ENCODE measurements at regions not wholly inside any gene's neighbourhood (a gene's known extent, or its start where the extent isn't known, plus 50 kb on each side); places are given as distances from the start of the nearest gene placed in this dataset.
"Not testable (repeated sequence)": the region's sequence is repeated elsewhere in the genome, so short reads cannot be mapped to it uniquely, and the experiment has no call there.

- H3K9me3 Mint-ChIP-seq (ENCODE audit: low read depth), result no peaks in the 10 kb centered on the region
- no peaks in the 10 kb centered on the region for H3K36me3 Mint-ChIP-seq
- no peak overlapping the region for H3K27ac Mint-ChIP-seq
Measured at GRCh38 chr11:103805688-103806009, 230.8 kb upstream of the DDI1 start.

GRCh38 chr11:103806130-103806895 lies 230.1 kb upstream of the DDI1 start:
- H3K4me1 Mint-ChIP-seq, result no peaks in the 10 kb centered on the region
- H3K27ac Mint-ChIP-seq, result no peak overlapping the region
- CTCF ChIA-PET, result no interaction called here
- DNase-seq, result no peak
- no peaks in the 10 kb centered on the region for H3K27me3 Mint-ChIP-seq
- no peaks in the 10 kb centered on the region for H3K9me3 Mint-ChIP-seq (ENCODE audit: low read depth)
- ATAC-seq, result no peak
- no peak overlapping the region for H3K4me3 Mint-ChIP-seq
- H3K36me3 Mint-ChIP-seq, result no peaks in the 10 kb centered on the region

More at GRCh38 chr11:103805688-103806009, 230.8 kb upstream of the DDI1 start:
- CTCF ChIA-PET, result no interaction called here
- Mint-ChIP-seq H3K4me1 (no peaks in the 10 kb centered on the region), H3K4me3 (no peak overlapping the region), H3K27me3 (no peaks in the 10 kb centered on the region)
- ATAC-seq (no peak), DNase-seq (no peak)

GRCh38 chr11:103807806-103808205 lies 228.6 kb upstream of the DDI1 start:
- Mint-ChIP-seq H3K27ac (no peak overlapping the region), H3K27me3 (no peaks in the 10 kb centered on the region)

GRCh38 chr11:103808252-103808651 lies 228.2 kb upstream of the DDI1 start:
- H3K4me3 Mint-ChIP-seq, result no peak overlapping the region
- CTCF ChIA-PET, result no interaction called here
- no peaks in the 10 kb centered on the region for H3K27me3 Mint-ChIP-seq
- DNase-seq (no peak), ATAC-seq (no peak)
- no peaks in the 10 kb centered on the region for H3K36me3 Mint-ChIP-seq
- H3K27ac Mint-ChIP-seq, result no peak overlapping the region
- no peaks in the 10 kb centered on the region for H3K9me3 Mint-ChIP-seq (ENCODE audit: low read depth)
- H3K4me1 Mint-ChIP-seq, result no peaks in the 10 kb centered on the region

More at GRCh38 chr11:103807806-103808205, 228.6 kb upstream of the DDI1 start:
- H3K4me1 Mint-ChIP-seq, result no peaks in the 10 kb centered on the region
- H3K9me3 Mint-ChIP-seq (ENCODE audit: low read depth), result no peaks in the 10 kb centered on the region
- no peak overlapping the region for H3K4me3 Mint-ChIP-seq
- CTCF ChIA-PET, result no interaction called here
- ATAC-seq (no peak), DNase-seq (no peak)
- H3K36me3 Mint-ChIP-seq, result no peaks in the 10 kb centered on the region

- Mint-ChIP-seq H3K4me3 (no peak overlapping the region), H3K4me1 (no peaks in the 10 kb centered on the region), H3K36me3 (no peaks in the 10 kb centered on the region), H3K27ac (no peak overlapping the region), H3K27me3 (no peaks in the 10 kb centered on the region), H3K9me3 (ENCODE audit: low read depth) (no peaks in the 10 kb centered on the region)
- ATAC-seq, result no peak
- CTCF ChIA-PET, result no interaction called here
- DNase-seq, result no peak
Measured at GRCh38 chr11:103811870-103812455, 224.5 kb upstream of the DDI1 start.

- no peak for ATAC-seq
- CTCF ChIA-PET, result no interaction called here
- H3K9me3 Mint-ChIP-seq (ENCODE audit: low read depth), result no peaks in the 10 kb centered on the region
Measured at GRCh38 chr11:103812680-103813079, 223.8 kb upstream of the DDI1 start.

GRCh38 chr11:103820345-103820744 lies 216.1 kb upstream of the DDI1 start:
- H3K36me3 Mint-ChIP-seq; H3K27ac Mint-ChIP-seq; H3K4me1 Mint-ChIP-seq; H3K4me3 Mint-ChIP-seq; ATAC-seq; CTCF ChIA-PET; H3K27me3 Mint-ChIP-seq; DNase-seq; H3K9me3 Mint-ChIP-seq (ENCODE audit: low read depth): not testable (repeated sequence)

More at GRCh38 chr11:103812680-103813079, 223.8 kb upstream of the DDI1 start:
- Mint-ChIP-seq H3K27me3 (no peaks in the 10 kb centered on the region), H3K27ac (no peak overlapping the region), H3K4me3 (no peak overlapping the region), H3K36me3 (no peaks in the 10 kb centered on the region), H3K4me1 (no peaks in the 10 kb centered on the region)
- DNase-seq, result no peak

GRCh38 chr11:103824116-103824515 lies 212.3 kb upstream of the DDI1 start:
- Mint-ChIP-seq H3K4me1 (no peaks in the 10 kb centered on the region), H3K27ac (no peak overlapping the region), H3K9me3 (ENCODE audit: low read depth) (peaks cover 2% of the 10 kb centered on the region), H3K36me3 (no peaks in the 10 kb centered on the region), H3K27me3 (no peaks in the 10 kb centered on the region), H3K4me3 (no peak overlapping the region)
- ATAC-seq, result no peak
- CTCF ChIA-PET, result no interaction called here
- no peak for DNase-seq

- no peaks in the 10 kb centered on the region for H3K27me3 Mint-ChIP-seq
- no peak for DNase-seq
- no peak overlapping the region for H3K4me3 Mint-ChIP-seq
- no peak overlapping the region for H3K27ac Mint-ChIP-seq
- peaks cover 2% of the 10 kb centered on the region for H3K9me3 Mint-ChIP-seq (ENCODE audit: low read depth)
- no peaks in the 10 kb centered on the region for H3K36me3 Mint-ChIP-seq
- no peaks in the 10 kb centered on the region for H3K4me1 Mint-ChIP-seq
- no peak for ATAC-seq
- CTCF ChIA-PET, result no interaction called here
Measured at GRCh38 chr11:103825469-103825868, 211.0 kb upstream of the DDI1 start.

- Mint-ChIP-seq H3K4me3 (no peak overlapping the region), H3K27me3 (no peaks in the 10 kb centered on the region), H3K36me3 (no peaks in the 10 kb centered on the region), H3K4me1 (no peaks in the 10 kb centered on the region), H3K9me3 (ENCODE audit: low read depth) (peaks cover 6% of the 10 kb centered on the region), H3K27ac (no peak overlapping the region)
- no peak for DNase-seq
- no peak for ATAC-seq
- CTCF ChIA-PET, result no interaction called here
Measured at GRCh38 chr11:103826856-103827255, 209.6 kb upstream of the DDI1 start.

- CTCF ChIA-PET, result no interaction called here
- no peaks in the 10 kb centered on the region for H3K4me1 Mint-ChIP-seq
- H3K4me3 Mint-ChIP-seq, result no peak overlapping the region
- no peaks in the 10 kb centered on the region for H3K36me3 Mint-ChIP-seq
- ATAC-seq (no peak), DNase-seq (no peak)
- no peak overlapping the region for H3K27ac Mint-ChIP-seq
- no peaks in the 10 kb centered on the region for H3K27me3 Mint-ChIP-seq
- peaks cover 7% of the 10 kb centered on the region for H3K9me3 Mint-ChIP-seq (ENCODE audit: low read depth)
Measured at GRCh38 chr11:103829596-103829995, 206.8 kb upstream of the DDI1 start.

- CTCF ChIA-PET, result no interaction called here
- Mint-ChIP-seq H3K9me3 (ENCODE audit: low read depth) (peaks cover 7% of the 10 kb centered on the region), H3K36me3 (no peaks in the 10 kb centered on the region), H3K4me1 (no peaks in the 10 kb centered on the region), H3K4me3 (no peak overlapping the region), H3K27ac (no peak overlapping the region), H3K27me3 (no peaks in the 10 kb centered on the region)
- no peak for ATAC-seq
- DNase-seq, result no peak
Measured at GRCh38 chr11:103830205-103830604, 206.2 kb upstream of the DDI1 start.

GRCh38 chr11:103832762-103833161 lies 203.7 kb upstream of the DDI1 start:
- Mint-ChIP-seq H3K27ac (no peak overlapping the region), H3K27me3 (no peaks in the 10 kb centered on the region), H3K9me3 (ENCODE audit: low read depth) (peaks cover 10% of the 10 kb centered on the region), H3K36me3 (no peaks in the 10 kb centered on the region), H3K4me1 (no peaks in the 10 kb centered on the region), H3K4me3 (no peak overlapping the region)
- CTCF ChIA-PET, result no interaction called here
- DNase-seq (no peak), ATAC-seq (no peak)

GRCh38 chr11:103842191-103842590 lies 194.2 kb upstream of the DDI1 start:
- ATAC-seq, result no peak
- Mint-ChIP-seq H3K27me3 (no peaks in the 10 kb centered on the region), H3K27ac (no peak overlapping the region), H3K36me3 (no peaks in the 10 kb centered on the region), H3K4me3 (no peak overlapping the region), H3K4me1 (no peaks in the 10 kb centered on the region), H3K9me3 (ENCODE audit: low read depth) (no peaks in the 10 kb centered on the region)
- CTCF ChIA-PET, result no interaction called here
- no peak for DNase-seq
